GM18505 (cell line): ENCODE measurements at regions not wholly inside any gene's neighbourhood (a gene's known extent, or its start where the extent isn't known, plus 50 kb on each side); places are given as distances from the start of the nearest gene placed in this dataset.
"Not testable (repeated sequence)": the region's sequence is repeated elsewhere in the genome, so short reads cannot be mapped to it uniquely, and the experiment has no call there.

Experiments used
- ATAC-seq: cut with Tn5 transposase; IDR thresholded peaks from one replicate; pipeline ENCODE4 v1.9.1; 2021; ENCODE audit not compliant: unreplicated experiment
- POLR2A ChIP-seq: IDR thresholded peaks from 4 replicates; pipeline ENCODE4 v1.6.1; 2011; ENCODE audit warnings: borderline replicate concordance; ENCODE audit not compliant: insufficient read depth, insufficient read length; ENCODE audit errors: extremely low read depth

DNA sequence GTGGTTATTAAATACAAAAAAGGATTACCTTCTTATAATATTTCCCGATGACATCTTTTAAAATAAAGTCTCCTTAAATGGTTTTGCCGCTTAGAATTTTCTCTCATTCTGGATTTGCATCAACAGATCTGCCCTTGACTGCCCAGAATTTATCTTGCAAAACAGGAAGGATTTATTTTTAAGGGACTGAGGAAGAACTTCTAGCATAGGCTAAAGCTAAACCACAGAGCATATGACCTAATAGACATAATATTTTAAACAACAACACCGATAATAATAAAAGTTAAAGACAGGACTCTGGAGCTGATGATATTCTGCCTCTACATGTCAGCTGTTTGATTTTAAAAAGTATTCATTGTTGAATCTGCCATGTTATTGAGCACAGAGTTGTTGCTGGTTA is 145.3 kb upstream of the ADCY2 start:
- no peak for TF ChIP-seq POLR2A
- ATAC-seq: no peak

DNA sequence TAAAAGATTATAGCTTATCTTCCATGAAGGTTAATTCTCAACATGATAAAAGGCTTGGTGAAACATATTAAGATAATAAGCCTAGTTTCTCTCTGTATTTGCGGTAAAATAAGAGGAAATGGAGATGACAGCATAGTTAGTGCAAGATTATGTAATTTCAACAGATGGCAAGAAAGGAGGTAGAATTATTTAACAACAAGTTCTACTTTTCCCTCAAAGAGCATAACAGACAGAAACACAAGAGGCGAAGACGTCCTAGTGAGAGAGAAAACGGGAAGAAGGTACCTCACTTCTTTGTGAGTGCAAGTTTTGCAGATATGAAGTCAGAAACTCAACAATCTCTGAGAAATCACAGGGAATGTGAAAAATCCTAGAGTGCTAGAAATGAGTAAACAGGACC is 144.8 kb upstream of the ADCY2 start:
- TF ChIP-seq POLR2A: no peak
- ATAC-seq: no peak

DNA sequence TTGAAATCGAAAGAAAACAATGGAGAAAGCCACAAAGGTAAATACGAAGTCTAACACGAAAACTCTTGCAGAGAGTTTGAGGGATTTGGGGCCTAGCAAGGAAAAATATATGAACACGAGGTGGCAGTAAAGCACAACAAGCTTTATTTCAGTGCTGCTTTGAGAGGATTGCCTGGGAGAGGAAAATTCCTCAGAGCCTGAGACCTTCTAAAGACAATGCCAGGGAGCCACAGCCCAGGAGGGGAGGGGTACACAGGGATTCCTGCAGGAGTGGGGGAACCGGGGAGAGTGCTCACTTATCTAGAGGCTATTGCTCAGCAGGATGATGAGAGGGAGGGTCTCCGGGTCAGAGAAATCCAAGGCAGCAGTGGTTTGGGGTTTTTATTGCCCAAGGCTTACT is 134.9 kb upstream of the ADCY2 start:
- no peak for TF ChIP-seq POLR2A
- no peak for ATAC-seq

DNA sequence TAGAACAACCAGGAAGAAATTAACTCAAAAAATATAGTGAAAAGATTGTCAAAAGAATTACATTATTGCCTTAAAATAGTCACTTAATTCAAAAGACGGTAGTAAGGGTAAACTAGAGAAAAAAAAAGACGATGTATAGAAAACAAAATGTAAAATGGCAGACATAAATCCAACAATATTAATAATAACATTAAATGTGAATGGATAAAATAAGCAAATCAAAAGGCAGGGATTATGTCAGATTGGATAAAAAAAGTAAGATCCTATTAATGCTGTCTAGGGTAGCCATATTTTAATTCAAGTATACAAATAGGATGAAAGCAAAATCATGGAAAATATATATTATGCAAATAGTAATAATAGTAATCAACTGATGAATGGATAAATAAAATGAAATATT is 134.0 kb upstream of the ADCY2 start:
- TF ChIP-seq POLR2A: no peak
- no peak for ATAC-seq

DNA sequence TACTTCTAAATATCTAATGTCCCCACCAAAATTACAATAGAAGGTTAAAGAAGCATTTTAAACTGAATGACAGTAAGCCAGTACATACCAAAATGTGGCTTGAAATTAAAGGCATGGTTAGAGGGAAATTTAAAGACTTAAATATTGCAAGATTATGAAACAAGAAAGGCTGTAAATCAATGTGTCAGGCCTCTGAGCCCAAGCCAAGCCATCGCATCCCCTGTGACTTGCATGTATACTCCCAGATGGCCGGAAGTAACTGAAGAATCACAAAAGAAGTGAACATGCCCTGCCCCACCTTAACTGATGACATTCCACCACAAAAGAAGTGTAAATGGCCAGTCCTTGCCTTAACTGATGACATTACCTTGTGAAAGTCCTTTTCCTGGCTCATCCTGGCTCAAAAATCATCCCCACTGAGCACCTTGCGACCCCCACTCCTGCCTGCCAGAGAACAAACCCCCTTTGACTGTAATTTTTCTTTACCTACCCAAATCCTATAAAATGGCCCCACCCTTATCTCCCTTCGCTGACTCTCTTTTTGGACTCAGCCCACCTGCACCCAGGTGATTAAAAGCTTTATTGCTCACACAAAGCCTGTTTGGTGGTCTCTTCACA is 132.4 kb upstream of the ADCY2 start:
- not testable (repeated sequence) for ATAC-seq

DNA sequence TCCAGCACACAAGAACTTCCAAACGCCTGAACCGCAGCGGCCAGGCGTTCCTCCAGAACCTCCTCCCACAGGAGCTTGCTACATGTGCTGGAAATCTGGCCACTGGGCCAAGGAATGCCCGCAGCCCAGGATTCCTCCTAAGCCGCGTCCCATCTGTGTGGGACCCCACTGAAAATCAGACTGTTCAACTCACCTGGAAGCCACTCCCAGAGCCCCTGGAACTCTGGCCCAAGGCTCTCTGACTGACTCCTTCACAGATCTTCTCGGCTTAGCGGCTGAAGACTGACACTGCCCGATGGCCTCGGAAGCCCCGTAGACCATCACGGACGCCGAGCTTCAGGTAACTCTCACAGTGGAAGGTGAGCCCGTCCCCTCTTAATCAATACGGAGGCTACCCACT is 130.2 kb upstream of the ADCY2 start:
- ATAC-seq: not testable (repeated sequence)

DNA sequence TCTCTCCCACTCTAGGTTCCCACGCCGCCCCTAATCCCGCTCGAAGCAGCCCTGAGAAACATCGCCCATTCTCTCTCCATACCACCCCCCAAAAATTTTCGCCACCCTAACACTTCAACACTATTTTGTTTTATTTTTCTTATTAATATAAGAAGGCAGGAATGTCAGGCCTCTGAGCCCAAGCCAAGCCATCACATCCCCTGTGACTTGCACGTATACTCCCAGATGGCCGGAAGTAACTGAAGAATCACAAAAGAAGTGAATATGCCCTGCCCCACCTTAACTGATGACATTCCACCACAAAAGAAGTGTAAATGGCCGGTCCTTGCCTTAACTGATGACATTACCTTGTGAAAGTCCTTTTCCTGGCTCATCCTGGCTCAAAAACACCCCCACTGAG is 127.2 kb upstream of the ADCY2 start:
- ATAC-seq: not testable (repeated sequence)

DNA sequence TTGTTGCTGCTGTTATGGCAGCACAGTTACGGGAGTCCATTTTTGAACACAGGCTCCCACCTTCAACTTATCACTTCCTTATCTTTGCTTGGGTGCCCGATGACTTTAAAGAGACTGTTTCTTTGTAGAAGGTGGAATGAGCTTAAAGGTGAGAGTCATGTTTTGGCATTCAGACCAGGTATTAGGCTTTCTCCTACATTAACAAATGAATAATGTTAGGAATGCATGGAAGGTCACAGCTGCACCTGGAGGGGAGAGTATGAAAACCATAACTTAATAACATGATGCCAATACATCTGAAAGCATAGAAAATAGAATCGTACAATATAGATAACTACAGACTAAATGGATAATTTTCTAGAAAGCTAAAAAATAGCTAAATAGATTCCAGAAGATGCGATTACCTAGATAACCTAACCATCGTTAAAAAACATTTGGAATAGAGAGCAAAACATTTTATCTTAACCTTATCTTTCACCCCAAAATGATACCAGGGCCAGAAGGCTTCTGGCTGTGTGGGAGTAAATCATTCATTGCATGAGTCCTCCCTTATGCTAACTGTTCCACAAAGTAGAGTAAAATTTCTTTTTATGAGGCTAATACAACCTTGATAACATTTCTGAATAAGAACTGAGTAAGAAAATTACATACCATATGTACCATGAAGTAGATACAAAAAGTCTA is 126.2 kb upstream of the ADCY2 start:
- no peak for TF ChIP-seq POLR2A
- ATAC-seq: no peak

DNA sequence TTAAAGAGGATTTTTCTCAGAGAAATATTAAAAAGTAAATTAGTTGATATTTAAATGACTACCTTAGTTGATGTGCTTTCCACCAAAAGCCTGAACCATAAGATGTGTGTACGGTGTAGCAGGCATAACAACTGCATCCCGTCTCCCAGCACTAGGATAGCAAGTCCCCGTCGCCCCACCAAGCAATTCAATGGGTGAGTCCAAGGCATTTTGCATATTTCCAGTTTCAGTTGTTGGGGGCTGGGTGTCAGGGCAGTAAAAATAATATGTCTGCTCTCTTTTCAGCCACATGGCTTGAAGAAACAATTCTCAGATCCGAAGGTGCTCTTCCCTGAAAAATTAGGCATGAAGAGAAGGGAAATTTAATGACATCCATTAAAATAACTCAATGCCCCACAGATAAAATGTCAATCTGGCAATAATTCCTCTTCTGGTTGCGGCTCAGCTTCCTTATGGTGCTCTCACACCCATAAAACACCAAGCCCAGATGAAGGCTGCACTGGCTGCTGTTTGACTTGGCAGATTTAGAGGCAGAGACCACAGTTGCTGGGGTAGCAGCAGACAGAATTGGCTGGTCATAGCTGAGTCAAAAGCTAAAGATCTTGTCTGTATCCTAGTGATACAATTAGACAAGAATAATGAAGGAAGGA is 124.4 kb upstream of the ADCY2 start:
- no peak for TF ChIP-seq POLR2A
- ATAC-seq: no peak

DNA sequence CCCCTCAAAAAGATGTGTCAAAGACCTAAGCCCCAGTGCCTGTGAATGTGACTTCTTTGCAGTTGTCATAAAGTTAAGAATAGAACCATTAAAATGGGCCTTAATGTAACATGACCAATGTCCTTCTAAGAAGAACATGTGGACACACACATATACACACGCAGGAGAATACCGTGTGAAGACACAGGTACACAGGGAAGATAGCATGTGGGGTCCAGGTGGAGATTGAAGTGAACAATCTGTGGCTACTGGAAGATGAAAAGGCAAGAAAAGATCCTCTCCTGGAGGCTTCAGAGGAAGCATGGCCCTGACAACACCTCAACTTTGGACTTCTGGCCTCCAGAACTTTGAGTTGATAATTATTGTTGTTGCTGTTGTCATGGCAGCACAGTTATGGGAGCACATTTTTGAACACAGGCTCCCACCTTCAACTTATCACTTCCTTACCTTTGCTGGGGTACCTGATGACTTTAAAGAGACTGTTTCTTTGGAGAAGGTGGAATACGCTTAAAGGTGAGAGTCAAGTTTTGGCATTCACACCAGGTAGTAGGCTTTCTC is 123.5 kb upstream of the ADCY2 start:
- no peak for ATAC-seq

DNA sequence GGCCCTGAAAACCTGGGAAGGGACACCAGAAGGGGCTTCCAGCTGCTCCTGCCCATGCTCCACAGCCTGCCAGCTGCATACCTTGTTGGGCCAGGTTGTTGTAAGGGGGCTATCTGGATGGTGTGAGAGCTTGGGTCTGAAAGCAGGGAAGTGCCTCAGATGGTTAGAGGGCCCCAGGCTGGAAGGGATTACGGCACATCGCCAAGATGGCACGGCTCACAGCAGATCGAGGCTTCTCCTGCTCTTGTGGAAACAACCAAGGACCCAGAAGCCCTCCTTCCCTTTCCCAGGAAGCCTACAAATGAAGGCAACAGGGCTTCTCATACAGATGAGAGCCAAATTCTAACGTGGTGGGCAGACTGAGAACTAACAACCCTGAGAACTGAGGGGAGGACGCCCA is 121.7 kb upstream of the ADCY2 start:
- ATAC-seq: no peak
- no peak for TF ChIP-seq POLR2A

More for the DNA sequence above, 123.5 kb upstream of the ADCY2 start:
- no peak for TF ChIP-seq POLR2A

DNA sequence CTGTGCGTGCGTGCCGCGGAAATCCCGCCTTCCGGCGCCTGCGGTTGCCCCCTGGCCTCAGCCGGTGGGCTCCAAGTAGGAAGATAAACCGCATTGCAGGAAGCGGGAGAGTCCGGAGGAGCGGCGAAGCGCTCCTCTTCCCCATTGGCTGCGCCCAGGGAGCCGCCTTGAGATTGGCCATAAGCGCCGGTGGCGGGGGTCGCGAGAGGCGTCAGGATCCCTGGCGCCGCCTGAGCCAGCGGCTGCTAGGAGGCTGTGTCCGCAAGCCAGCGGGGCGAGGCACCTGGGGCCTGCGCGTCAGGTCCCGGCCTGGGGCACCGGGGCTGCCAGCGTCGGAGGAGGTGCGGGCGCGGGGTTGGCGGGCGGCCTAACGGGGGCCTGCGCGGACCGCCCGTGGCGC is 106.3 kb upstream of the ADCY2 start:
- ATAC-seq: not testable (repeated sequence)

DNA sequence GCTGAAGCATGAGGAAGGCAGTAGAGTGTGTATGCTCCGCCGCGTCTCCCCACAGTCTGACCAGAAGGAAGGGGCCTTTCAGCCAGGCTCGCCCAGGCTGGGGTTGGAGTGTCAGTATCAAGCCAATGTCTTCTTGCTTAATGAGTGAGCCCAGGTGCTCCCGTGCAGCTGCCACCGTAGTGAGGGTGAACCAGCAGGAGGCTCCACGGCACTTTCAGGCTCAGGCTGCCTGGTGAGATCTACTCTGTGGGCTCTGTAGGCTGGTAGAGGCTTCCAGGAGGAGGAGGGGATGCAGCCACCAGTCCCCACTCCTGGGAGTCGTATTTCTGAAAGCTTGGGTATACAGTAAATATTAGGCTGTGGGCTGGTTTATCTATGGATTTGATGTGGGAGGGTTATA is 98.1 kb upstream of the ADCY2 start:
- not testable (repeated sequence) for ATAC-seq

DNA sequence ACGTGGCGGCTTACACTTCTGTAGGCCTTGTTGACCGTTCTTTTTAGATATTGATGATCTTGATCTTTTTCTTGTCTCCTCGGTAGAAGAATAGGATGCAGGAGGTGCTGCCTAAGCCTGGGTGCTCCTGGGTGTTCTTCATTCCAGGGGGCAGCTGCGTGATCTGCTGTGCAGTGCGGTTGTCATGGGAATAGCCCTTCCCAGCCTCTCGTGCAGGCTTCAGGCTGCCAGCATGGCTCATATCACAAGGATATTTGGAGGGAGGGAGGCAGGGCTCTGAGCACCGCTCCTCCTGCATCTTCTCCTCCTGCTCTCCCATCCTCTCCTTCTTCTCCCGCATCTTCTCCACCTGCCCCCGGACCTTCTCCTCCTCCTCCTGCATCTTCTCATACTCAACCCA is 96.2 kb upstream of the ADCY2 start:
- not testable (repeated sequence) for ATAC-seq

DNA sequence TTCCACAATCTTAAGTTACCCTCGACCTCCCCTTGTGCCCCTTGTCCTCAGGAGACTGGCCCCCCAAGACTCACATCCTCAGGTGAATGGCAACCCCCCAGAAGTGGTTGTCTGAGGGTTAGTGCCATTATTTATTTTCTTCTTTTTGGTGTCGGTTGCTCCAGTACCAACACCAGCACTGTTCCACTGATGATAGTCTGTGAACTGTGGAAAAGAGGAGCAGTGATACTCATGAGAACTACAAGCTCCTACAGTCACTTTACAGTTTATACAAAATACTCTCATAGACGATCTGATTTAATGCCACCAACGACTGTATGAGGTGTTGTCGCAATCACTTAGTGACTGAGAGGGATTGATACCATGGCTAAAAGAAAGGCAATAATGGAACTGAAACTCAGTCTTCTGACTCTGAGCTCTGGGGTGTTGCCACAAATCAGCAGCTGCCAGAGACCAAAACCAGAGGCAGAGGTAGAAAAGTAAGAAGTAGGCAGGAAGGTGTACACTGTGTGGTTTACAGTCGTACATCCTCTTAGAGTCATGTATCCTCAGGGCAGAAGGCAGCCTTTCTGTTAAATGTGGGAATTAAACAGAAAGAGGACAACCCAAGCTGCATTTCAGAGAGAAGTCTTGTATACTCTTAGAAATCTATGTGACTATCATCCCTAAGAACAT is 90.8 kb upstream of the ADCY2 start:
- ATAC-seq: not testable (repeated sequence)

DNA sequence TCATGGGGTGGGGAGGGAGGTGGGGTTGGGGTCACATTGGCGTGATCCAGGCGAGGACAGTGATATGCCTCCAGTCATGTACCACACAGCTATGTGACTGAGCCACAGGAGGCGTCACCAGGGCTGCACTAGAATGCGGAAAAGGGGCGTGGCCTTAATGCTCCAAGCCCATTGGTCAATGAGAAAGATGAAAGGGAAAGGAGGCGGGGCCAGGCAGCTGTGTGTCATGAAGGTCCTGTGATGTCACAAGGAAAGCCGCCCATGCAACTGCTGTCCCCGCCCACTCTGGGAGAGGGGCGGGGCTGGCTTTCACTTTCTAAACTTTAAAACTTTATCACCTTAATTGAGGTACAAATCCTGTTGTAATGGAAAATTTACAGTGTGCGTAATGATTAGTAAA is 89.4 kb upstream of the ADCY2 start:
- not testable (repeated sequence) for ATAC-seq

DNA sequence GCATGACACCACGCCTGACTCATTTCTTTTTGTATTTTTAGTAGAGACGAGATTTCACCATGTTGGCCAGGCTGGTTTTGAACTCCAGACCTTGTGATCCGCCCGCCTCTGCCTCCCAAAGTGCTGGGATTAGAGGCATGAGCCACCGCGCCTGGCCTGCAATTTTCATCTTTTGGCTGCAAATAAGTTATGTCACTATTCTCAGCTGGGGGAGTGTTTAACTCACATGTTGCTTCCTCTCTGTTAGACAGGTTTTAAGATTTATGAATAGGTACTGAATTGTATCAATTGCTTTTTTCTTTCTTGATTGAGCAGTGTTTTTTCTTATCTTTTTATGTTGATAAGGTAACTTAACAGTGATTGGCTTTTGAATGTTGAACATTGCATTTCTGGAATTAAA is 88.2 kb upstream of the ADCY2 start:
- ATAC-seq: not testable (repeated sequence)

DNA sequence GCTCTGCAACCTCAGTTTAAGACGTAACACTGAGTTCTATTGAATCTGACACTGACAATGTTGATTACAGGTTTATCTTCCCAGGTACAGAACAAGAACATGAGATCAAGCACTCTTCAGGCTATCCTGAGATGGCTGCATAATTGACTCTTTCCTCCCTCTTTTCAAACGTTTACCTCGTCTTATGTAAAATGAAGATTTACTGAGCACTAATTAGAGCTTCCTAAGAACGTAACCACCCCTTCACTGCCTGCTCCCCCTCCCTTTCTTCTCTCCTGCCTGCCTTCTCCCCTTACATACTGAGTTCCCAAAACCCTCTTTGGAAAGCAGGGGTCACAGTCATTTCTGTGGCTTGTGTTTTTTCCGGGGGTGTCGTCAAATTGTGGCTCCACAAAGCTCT is 86.2 kb upstream of the ADCY2 start:
- not testable (repeated sequence) for ATAC-seq

DNA sequence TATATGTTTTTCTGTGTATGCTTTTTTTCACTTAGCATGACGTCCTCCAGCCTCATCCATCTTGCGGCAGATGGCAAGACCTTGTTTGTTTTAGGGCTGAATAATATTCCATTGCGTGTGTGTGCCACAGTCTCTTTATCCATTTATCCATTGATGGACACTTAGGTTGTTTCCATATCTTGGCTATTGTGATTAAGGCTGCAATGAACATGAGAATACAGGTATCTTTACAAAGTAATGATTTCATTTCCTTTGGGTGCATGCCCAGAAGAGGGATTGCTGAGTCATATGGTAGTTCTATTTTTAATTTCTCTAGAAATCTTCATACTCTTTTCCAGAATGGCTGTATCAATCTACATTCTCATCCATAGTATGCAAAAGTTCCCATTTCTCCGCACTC is 85.3 kb upstream of the ADCY2 start:
- ATAC-seq: not testable (repeated sequence)
